D721Med (cell line): ENCODE measurements at regions not wholly inside any gene's neighbourhood (a gene's known extent, or its start where the extent isn't known, plus 50 kb on each side); places are given as distances from the start of the nearest gene placed in this dataset.

ENCODE experiments used
- DNase-seq: peaks from one replicate; pipeline ENCODE4 v3.0.0; 2011; ENCODE audit warnings: low spot score; ENCODE audit not compliant: insufficient read length
- FAIRE-seq: peaks from 2 replicates; lab custom pipeline; 2011; peaks lifted over from hg19 to GRCh38; lab: Jason Lieb, UNC
- CTCF ChIP-seq: IDR thresholded peaks from 2 replicates; pipeline ENCODE4 v1.5.1; 2012; ENCODE audit warnings: mild to moderate bottlenecking, control low read depth; ENCODE audit not compliant: insufficient read depth; ENCODE audit errors: missing control alignments

- no peak for TF ChIP-seq CTCF
- DNase-seq = no peak
- FAIRE-seq = no peak
Observed at GRCh38 chr2:128781166-128781565, 462.5 kb upstream of the HS6ST1 start.

GRCh38 chr2:128781585-128782385 lies 463.1 kb upstream of the HS6ST1 start:
- FAIRE-seq (no peak), DNase-seq (no peak)
- no peak for TF ChIP-seq CTCF

GRCh38 chr2:128782411-128783192 lies 463.9 kb upstream of the HS6ST1 start:
- no peak for TF ChIP-seq CTCF
- FAIRE-seq (no peak), DNase-seq (no peak)

GRCh38 chr2:128783193-128783671 lies 464.6 kb upstream of the HS6ST1 start:
- no peak for FAIRE-seq
- TF ChIP-seq CTCF = no peak
- no peak for DNase-seq

GRCh38 chr2:128783896-128784295 lies 465.2 kb upstream of the HS6ST1 start:
- FAIRE-seq (no peak), DNase-seq (no peak)
- no peak for TF ChIP-seq CTCF

GRCh38 chr2:128784626-128785306 lies 466.1 kb upstream of the HS6ST1 start:
- FAIRE-seq = no peak
- TF ChIP-seq CTCF = no peak
- no peak for DNase-seq
